DMS114 treated with DMSO at 0.1 percent for 48 hours (cell line): ENCODE measurements at regions not wholly inside any gene's neighbourhood (a gene's known extent, or its start where the extent isn't known, plus 50 kb on each side); places are given as distances from the start of the nearest gene placed in this dataset.
A peak's percentile ranks its signal among the peaks of the same experiment; 100 is the strongest.
"Not testable (repeated sequence)": the region's sequence is repeated elsewhere in the genome, so short reads cannot be mapped to it uniquely, and the experiment has no call there.

ENCODE experiments used
- DNase-seq: peaks from one replicate; lab custom pipeline; 2025; ENCODE audit not compliant: unreplicated experiment; lab: John Stamatoyannopoulos, UW

DNA sequence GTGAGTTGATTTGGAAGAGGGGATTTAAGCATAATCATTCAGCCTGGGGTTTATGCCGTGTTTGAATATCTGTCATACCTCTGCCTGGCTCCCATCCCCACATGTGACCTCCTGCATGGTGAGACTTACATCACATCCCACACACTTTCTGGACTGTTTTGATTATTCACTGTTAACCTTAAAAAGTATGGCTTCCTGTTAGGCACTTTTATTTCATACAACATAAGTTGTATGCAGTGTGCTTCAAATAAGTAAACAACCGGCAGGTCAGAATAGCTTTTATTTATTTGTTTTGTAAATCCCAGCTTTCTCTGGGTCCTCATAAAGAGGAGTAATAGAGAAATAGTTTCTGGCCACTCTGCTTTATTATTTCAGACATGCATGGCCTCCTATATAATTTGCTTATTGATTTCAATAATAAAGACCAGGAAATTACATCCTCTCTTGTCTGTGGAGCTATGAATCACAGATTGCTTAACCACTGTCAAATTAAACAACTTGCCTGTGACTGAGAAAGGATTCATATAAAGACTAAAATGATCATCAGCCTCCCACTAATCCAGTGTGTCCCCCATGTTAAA lies 376.8 kb upstream of the ZFP42 start:
- DNase-seq: no peak

DNA sequence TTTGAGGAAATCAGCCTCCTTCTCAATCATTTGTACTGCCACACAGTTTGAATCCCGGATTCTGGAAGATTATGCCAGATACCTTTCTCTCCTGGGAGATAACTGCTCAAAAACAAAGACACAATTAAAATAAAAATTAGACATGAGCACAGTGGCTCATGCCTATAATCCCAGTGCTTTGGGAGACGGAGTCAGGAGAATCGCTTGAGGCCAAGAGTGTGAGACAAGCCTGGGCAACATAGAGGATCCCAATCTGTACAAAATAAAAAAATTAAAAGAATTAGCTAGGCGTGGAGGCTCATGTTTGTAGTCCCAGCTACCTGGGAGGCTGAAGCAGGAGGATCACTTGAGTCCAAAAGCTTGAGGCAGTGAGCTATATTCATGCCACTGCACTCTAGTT lies 376.3 kb upstream of the ZFP42 start:
- DNase-seq: no peak

DNA sequence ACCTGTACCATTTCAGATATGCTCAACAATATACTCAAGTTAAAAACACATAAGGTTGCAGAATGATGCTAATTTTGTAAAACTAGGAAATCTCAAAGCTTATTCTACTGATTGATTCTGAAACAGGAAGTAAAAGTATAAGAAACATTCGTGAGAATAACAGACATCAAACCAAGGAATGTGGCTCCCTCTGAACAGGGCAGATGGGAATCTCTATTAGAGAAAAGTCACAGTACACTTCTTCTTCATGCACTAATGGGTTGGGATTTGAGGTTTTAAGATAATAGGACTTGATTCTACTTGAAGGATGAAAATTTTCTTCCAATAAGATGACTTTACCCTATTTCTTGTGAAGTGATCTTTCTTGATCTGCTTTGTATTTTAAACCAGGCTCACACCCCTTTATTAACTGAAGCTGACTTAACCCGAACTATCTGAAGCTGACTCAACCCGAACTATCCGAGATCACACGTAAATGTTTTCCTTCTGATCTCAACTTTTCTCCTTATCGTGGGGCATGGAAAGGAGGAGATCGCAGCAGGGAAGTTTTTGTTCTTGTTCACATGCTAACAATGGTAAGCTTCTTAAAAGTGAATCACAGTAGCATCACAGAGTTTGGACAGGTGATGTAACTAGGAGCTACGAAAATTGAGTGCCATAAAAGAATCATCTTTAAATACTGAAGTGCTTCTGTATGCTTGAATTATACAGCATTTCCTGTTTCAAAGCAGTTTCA lies 363.1 kb upstream of the ZFP42 start:
- DNase-seq: no peak

DNA sequence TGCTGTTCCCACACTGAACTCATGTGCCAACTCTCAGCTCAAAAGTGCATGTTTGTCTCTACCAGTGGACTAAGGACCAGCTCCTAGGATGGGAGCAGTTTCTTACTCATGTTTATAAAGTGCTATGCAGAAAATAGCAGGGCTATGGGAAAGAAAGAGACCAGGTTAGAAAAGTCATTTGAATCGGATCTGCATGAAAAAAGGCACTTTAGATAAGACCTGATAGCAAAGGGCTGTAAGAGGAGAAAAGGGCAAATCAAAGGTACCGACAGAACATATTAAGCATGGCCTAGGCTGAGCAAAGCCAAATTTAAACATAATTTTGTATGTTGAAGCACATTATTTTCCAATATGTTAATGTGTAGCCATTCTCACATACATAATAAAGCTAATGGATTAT lies 362.3 kb upstream of the ZFP42 start:
- no peak for DNase-seq

DNA sequence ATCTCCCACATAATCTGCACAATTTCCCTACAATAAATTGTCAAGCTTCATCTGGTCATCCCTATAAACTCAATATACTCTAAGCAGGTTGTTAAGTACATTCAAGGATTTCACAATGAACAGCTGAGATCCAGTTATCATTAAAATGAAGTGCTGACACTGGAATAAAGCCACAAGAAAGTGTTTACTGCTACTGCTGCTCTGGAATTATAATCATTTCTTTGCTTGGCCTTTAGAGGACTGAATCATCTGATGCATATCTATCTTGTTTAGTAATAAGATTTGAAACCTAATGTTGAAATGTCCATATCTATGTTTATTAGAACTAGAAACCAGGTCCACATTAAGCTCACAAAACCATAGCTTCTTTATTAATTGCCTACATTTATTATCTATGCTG lies 338.6 kb upstream of the ZFP42 start:
- no peak for DNase-seq

DNA sequence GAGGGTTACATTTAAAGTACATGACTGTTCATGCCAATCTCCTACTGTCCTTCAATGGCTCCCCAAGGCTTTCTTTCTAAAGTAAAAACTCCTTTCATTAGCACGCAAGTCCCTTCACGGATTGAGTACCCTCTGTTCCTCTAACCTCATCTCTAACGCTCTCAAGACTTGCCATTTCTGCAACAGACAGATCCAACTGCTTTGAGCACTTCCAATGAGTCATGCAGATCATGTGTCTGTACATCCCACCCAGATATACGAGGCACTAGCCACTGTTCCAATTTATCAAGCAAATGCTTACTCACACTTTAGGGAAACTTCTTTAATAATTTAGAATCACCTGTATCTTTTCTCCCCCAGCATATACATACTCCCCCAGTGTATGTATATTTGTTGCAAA lies 332.5 kb upstream of the ZFP42 start:
- no peak for DNase-seq

DNA sequence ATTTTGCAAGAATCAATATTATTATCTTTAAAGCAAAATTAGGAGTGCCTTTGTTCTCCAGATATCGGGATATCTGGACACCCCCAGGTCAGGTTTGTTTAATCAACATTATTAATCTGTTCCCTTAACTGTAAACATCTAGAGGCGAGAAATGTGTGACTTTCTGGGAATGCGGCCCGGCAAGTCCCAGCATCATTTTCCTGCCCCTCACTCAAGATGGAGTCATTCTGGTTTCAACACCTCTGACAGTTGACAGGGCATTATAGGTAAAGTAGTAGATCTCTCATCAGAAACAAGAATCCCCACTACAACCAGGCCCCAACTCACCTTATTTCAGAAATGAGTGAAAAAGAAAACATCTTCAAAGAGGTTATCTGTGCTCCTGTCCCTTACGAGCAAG lies 331.6 kb upstream of the ZFP42 start:
- no peak for DNase-seq

DNA sequence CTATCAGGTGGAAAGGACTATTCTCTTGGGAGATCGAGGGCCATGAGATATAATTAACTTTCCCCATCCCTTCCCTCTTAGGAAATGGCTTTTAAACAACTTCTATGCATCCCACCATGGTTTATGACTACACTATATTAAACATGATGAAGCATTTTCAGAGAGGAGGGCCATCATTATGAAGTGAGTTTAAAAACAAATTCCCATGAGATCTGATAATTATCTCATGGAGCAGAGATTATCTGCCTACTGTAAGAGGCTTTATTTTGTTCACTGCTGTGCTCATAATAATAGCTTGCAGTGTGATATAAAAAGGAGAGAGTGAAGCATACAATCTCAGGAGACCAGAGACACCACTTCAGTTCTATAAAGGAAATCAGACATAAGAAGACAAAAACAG lies 330.5 kb upstream of the ZFP42 start:
- no peak for DNase-seq

DNA sequence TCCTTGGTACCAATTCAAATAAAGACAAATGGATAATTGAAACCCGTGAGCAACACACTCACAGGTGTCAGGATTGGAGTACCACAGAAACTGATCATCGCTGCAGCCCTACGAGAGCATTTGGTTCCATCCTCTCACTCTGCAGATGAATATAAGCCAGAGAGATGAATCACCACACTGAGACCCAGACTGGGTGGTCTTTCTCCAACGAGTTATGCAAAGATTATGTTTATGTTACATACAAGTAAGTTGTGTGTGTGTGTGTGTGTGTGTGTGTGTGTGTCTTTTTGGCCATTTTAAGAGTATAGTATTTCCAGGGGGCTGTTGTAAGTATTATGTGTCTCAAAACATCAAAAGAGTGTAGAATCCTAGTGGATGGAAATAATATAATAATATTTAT lies 329.5 kb upstream of the ZFP42 start:
- DNase-seq: no peak

DNA sequence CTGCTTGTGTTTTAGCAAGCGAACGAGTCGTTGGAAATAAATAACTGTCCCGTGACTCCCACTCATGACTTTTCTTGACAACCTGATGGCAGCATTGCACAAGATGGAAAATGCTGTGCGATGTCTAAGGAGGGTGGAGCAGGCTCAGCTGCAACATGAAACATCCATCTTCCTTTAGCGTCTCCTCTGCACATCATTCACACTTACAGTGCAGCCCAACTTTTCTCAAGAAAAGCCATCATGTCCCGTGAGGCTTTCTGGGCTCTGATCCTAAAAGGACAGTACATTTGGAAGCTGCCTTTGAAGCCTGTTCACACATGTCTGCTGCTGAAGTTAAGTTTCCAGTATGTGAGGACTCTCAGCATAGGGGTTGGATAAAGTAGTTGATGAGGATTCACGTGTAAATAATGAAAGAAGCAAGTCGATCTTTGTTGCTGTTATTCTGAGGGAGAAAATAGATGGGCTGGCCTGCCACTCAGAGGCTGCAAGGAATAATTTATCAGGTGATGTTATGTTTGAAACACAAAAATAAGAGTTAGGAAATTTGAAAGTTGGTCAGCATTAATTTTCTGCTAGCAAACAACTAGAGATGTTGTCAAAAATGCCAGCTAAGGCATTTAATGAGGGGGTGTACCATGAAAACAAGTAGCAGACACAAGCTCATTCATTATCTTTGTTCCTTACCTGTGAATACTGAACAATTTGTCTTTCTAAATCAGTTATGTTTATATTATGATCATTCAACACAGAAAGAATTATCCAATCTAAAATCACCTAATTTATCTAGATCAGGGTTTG lies 328.7 kb upstream of the ZFP42 start:
- DNase-seq: no peak

DNA sequence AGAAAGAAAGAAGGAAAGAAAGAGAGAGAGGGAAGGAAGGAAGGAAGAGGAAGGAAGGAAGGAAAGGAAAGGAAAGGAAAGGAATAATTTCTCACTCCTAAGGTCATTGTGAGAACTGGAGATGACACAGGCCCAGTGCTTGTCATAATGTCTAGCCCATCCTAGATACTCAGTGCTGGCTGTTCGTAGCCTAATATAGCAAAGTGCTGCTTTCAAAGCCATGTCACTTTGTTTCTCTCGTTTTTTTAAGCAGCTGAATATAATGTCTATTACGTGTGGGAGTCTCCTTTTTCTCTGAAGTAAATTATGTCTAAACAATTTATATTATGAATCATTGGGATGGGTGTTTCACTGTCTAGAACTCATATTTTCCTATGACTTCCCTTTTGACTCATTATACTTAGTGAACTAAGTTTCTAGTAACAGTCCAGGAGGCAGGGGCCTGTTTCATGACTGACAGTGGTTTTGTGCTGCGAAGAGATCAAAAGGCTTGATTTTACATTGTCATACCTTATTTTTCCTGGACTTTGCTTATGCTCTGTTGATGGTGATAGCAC lies 327.0 kb upstream of the ZFP42 start:
- DNase-seq: no peak

DNA sequence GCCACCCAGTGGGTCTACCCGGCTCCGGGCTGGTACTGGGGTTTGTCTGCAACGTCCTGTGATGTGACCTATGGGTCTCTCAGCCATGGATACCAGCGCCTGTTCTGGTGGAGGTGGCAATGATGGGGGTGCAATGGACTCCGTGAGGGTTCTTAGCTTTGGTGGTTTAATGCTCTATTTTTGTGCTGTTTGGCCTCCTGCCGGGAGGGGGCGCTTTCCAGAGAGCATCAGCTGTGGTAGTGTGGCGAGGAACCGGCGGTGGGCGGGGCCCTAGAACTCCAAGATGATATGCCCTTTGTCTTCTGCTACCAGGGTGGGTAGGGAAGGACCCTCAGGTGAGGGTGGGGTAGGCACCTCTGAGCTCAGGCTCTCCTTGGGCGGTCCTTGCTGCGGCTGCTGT lies 324.1 kb upstream of the ZFP42 start:
- not testable (repeated sequence) for DNase-seq

DNA sequence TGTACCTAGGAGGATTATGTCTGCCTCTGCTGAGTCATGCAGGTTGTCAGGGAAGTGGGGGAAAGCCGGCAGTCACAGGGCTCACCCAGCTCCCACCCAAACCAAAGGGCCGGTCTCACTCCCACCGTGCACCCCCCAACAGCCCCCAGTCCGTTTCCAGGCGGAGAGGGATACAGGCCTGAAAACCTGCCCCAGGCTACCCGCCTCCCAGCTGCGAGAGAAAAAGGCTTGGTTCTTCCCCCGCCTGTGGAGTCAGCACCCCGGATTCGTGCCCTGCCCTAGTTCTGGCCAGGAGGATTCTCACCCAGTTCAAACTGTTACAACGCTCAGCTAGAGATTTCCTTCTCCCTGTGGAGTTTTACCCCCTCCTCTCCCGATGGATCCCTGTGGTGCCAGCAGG lies 323.6 kb upstream of the ZFP42 start:
- not testable (repeated sequence) for DNase-seq

DNA sequence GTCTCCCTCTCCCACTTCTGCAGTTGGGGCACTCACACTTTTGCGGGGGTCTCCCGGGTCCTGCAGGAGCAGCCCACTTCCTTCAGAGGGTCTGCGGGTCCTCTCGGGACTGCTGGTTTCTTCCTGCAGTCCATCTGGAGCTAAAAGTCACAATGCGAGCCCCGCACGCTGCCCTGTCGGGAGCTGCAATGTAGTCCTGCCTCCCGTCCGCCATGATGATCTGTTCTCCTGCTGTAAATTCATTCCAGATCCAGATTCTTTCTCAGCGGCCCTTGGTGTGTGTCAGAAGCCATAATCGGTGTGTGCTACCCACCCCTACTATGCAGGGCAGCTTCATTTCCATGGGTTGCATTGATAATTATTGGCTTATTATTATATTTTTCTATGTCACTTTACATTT lies 323.0 kb upstream of the ZFP42 start:
- peak; percentile 36 for DNase-seq

DNA sequence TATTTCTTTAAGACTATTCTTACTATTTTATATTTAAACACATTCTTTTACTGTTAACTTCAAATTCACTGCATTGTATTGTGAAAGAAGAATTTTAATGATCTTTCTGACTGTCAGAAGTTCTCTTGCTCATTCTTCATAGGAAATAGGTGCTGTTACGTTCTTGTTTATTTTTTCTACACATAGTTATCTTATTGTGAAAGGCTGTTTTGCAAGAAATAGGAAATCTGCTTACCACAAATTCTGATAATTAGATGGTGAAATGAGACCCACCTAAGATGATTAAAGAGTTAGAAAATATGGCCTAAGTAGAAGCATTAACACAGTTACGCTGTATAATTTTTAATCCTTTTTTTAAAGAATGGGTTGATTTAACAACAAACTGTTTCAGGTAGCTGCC lies 316.1 kb upstream of the ZFP42 start:
- no peak for DNase-seq

DNA sequence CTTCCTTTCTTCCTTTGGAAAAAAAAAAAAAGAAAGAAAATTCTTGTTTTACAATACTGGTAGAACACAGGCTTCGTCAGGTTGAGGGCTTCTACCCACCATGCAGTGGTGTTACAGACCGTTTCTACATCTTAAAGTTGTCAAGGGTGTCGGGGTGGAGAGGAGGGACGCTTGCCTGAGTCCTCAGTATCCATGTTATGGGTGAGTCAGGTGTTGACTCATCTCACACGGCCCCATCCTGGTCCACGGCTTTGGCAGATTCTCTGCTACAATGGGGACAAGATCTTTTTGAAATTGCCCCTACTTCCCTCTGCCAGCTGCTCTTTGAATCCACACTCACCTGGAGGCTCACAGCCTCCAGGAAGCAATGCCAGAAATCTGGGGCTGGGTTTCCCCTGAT lies 310.3 kb upstream of the ZFP42 start:
- DNase-seq: no peak

DNA sequence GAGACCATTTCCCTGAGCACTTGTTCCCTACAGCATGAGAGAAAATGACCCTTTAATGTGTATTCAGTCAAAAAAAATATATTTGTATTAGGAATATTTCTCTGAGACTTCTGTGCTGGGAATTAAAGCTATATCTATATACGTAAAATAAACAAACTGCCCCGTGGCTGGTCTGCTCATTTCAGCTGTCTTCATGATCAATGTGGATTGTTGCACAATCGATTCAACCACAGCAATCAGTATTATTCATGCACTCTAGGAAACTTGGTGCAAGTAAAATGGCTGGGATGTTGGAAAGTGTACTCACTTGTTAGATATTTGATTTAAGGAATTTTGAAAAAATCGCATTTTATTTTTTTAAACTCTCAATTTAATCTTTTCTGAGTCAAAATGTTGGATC lies 307.9 kb upstream of the ZFP42 start:
- no peak for DNase-seq

DNA sequence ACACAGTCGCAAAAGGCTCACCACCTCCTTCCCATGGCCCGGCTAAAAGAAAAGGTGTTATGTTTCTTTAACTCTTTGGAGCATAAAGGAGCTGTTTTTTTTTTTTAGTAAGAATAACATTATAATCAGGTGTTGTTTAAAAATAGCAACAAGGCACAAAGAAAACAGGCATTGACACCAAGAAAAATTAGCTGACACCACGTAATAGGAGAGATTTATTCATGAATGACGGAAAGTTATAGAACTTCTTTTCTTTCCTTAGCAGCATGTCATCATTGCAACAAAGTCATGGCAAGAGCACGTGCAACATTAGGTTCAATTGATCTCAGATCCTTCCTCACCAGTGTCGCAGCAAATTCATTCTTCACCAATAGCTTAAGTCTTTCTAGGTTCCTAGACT lies 302.9 kb upstream of the ZFP42 start:
- DNase-seq: no peak

DNA sequence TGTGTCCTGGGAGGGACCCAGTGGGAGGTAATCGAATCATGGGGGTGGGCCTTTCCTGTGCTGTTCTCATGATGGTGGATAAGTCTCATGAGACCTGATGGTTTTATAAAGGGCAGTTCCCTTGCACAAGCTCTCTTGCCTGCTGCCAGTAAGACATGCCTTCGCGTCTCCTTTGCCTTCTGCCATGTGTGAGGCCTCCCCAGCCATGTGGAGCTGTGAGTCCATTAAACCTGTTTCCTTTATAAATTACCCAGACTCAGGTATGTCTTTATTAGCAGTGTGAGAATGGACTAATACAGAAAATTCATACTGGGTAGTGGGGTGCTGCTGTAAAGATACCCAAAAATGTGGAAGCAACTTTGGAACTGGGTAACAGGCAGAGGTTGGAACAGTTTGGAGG lies 300.0 kb upstream of the ZFP42 start:
- DNase-seq: not testable (repeated sequence)

DNA sequence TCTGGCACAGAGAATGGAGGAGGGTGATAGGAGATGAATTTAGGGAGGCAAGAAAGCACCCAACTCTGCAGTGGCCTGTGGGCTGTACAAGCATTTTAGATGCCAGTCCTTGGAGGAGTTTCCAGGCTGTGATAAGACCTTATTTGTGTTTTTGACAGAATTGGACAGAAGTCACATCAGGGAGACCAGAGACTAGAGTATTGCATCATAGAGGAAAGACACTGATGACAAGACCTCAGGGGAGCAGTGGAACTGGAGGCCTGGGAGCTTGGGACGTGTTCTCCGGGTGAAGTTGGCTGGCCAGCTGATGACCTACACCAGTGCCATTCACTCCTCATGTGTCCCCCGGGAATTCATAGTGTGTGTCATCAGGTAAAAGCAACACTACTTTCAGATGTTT lies 284.0 kb upstream of the ZFP42 start:
- DNase-seq: no peak

DNA sequence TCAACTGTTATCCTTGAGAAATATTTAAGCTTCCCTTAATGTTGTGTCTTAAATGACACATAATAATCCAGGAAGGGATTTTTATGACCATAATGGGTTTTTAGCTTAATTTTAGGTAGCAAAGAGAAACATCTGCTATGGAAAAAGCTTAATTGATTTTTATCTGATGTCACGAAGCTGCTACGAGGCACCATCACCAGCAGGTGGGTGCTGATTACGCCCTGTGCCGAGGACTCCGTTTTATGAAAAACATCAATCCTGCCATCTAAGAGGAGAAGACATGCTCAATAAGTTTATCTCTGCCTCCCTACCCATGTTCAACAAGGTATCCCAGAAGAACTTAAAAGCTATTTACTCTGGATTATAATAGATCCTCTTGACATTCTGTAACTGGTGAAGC lies 280.6 kb upstream of the ZFP42 start:
- DNase-seq: no peak

DNA sequence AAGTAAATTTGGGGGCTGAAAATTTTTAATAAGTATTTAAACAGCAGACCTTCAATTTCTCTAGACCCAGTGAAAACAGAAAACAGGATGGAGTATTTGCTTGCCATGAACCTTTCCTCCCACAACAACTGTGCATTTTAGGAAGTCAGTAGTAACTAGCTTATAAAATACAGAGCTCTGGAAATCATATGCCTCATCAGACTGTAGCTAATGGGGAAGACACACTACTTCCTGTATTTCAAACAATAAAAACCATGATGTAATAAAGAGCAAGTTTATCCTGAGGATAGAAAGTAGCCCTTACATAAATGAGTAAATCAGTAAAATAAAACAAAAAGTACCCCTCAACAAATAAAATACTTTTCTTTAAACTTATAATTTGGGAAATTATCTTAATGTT lies 280.1 kb upstream of the ZFP42 start:
- DNase-seq: no peak
